ENCODE measurements at regions not wholly inside any gene's neighbourhood (a gene's known extent, or its start where the extent isn't known, plus 50 kb on each side); places are given as distances from the start of the nearest gene placed in this dataset.
"Not testable (repeated sequence)": the region's sequence is repeated elsewhere in the genome, so short reads cannot be mapped to it uniquely, and the experiment has no call there.

DNA sequence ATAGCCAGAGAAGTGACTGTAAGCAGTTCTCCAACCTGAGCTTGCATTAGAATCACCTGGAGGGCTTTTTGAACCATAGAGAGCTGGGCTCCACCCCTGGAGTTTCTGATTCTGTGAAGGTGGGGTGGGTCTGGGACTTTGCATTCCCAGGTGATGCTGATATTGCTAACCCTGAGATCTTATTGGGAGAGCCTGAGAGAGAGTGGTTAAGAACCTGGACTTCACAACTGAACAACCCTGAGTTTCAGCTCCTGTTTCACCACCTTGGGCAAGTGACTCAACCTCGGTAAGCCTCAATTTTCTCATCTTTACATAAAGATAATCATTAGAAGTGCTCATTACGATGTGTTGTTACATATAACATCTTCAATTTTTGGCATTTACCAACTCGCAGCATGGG, 498.6 kb downstream of the EBF1 start:
- DNase-seq: no peak

DNA sequence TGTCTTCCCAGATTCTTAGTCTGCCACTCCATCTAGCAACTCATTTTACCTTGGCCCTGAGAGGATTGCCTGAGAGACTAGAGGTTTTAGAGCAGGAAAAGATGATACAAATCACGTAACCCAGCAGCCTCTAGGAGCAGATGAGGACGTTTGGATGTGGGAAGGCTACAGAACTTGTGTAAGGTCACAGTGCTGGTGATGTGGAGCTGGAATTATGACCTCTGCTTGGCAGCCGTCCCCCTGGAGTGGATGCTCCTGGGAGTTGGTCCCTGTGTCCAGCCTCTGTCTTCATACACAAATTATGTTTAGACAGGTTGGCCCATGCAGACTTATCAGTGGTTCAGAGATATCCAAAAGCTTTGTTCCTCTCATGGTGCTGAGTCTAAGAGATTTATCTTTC, 499.0 kb downstream of the EBF1 start:
- DNase-seq: no peak

DNA sequence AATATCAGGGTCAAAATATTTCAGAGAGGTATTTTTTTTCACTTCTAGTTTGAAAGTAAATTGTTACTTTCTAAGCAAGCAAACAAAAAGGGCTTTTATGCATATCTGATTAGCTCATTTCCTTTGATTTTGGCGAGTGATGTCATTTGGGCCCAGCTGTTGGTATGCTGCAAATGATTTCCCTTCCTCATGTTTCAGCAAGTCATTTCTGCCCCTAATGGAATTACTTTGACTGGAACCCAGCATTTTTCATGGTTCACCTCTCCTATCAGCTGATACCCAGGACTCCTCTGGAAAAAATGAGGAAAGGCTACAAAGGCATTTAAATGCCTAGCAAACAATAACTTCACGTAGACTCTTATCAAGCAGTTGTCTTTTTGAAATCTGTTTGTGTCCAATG, 500.6 kb downstream of the EBF1 start:
- DNase-seq: no peak

DNA sequence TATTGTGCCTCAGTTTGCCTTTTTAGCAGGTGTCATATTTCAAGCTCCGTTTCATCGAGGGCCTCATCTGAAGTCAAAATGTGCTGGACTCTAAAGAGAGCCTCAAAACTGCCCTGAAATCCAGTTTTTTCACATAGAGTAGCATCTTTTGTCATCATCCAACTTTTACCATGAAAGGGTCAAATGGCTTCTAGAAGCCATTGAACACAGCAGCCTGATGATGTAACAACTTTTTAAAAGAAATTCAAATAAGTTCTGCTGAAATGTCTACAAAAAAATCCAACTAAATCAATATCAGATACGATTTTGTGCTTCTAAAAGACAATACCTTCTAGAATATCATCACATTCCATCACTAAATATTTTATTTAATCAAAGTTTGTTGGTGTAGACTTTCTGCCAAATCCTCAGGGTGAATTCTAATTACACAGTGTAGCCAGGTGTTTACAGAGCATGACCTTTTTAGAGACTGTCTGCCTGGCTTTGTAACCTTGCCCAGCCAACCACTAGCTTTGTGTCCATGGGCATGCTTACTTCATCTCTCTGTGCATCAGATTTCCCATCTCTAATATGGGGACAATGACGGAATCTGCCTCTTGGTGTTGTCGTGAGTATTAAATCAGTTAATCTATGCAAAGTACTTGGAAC, 505.0 kb downstream of the EBF1 start:
- DNase-seq: no peak

DNA sequence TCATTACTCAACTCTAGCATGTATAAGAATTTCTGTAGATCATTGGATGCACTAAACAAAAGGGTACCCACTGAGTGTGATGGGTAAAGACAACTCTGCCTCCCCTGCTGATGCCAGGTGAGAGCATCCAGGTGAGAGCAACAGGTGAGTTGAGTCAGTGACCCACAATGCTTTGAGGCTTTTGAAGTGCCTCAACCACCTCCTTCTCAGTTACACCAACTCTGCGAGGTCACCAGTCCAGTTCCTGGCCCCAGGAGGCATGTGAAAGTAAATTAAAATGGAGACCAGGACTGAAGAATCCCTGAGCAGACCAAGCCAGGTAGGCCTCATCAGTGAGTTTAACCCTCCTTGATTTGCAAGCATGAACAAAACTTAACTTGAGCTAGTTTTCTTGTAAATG, 505.8 kb downstream of the EBF1 start:
- no peak for DNase-seq

DNA sequence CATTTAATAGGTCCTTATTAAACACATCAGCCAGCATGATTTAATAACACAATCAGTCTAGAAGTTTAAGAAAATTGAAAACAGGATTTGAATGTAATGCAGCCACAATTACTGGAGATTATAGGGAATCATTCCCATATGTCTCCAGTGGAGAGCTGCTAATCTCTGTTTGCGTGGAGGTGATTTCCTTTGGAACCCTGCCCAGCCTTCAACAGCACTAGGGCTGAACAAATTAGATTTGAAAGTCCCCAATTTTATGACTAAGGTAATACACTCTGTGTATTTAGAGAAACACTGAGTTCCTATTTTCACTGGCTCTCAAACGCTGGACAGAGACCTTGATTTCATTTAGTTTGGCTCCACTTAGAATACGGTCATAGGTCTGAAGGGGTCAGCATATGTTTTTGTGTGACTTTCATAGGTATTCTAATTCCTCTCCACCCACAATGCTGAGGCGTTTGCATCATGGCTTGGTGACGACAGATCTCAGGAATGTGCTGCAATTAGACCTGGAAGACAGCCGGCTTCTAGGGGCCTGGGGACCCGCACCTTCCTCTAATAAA, 508.3 kb downstream of the EBF1 start:
- DNase-seq: no peak

DNA sequence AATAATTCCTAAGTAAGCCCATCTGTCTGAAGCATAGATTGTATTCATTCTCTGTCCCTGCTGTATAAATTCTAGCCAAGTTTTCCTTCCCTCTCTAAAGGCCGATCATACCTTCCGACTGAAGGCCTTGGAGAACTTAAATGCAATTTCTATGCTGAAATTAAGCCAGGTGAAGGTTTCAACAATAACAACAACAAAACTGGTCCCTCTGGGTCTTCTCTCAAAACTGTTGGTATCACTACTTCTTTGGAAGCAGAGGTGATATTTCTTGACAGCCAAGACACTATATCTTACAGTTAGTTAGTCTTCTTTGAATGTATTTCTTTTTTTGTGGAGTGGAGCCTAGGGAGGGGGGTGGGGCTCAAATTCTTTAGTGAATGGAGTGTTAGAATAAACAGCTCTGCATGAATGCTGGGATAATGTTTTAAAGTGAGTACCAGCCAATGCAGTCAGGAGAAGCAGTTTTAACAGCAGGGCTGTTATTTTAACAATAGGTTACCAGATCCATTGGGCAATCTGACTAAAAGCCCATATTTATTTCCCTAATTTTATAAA, 508.9 kb downstream of the EBF1 start:
- no peak for DNase-seq

DNA sequence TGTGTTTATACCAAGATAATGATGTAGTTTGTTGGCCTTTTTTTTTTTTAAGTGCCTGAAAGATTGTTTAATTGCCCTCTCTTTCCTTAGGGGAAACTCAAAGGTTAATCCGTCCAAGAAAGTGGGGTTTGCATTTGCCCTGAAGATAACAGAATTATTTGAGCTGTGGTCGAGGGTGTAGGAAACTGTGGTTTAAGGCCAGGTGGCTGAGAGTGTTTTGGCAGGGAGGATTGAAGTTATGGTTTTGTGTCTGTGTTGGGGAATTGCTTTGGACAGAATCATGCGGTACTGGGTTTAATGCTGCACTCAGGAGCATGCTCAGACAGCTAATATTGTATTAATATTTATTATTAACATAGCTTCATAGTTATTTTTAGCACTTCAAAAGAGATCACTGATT, 509.8 kb downstream of the EBF1 start:
- no peak for DNase-seq

DNA sequence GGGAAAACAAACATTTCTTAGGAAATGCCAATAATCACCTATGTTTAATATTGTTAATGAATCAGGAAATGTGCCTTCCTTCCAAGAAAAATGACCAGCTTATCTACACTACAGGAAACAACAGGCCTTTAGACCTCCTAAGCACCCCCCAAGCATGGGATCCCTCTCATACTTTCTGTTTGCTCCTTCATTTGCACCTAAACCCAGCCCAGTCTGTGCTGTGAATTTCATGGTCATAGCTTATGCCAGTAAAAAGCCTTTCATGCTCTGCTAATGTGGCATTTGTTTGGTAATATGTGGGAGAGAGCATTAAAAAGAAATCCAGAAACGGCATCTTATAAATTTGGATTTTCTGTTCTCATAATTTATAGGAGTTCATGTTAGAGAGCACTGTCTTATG, 511.1 kb downstream of the EBF1 start:
- DNase-seq: no peak

DNA sequence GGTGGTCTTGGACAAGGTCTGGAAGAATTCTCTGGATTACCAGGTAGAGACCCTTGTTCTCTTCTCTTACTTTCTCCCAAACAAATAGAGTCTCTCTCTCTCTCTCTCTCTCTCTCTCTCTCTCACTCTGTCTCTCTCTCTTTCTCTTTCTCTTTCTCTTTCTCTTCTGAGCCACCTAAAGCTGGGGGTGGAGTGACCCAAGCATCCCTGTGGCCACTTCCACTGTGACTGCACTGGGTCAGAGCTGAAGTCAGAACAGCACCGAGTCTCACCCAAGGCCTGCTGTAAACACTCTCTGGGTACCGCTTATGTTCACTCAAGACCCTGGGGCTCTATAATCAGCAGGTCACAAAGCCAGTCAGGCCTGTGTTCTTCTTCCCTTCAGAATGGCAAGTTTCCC, 513.7 kb downstream of the EBF1 start:
- no peak for DNase-seq

DNA sequence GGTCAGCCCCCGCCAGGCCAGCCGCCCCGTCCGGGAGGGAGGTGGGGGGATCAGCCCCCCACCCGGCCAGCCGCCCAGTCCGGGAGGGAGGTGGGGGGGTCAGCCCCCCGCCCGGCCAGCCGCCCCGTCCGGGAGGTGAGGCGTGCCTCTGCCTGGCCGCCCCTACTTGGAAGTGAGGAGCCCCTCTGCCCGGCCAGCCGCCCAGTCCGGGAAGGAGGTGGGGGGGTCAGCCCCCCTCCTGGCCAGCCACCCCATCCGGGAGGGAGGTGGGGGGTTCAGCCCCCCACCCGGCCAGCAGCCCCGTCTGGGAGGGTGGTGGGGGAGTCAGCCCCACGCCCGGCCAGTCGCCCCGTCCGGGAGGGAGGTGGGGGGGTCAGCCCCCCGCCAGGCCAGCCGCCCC, 517.0 kb downstream of the EBF1 start:
- DNase-seq: not testable (repeated sequence)

DNA sequence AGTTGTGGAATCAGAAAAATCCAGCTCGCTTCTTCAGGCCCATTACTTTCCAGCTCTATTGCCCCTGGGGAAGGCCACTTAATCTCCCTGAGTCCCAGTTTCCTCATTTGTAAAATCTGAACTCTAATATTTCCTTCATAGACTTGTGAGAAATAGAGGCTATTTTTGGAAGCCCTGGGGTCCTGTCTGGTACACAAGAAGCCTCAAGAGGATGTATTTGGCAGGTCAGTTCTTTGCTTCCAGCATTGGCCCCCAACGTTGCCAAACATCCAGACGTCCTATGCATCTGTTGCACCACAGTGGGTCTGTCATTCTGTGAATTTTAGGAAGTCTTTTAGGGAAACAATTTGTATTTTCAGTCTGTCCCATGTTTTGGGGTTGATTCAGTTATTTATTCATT, 525.9 kb downstream of the EBF1 start:
- no peak for DNase-seq

DNA sequence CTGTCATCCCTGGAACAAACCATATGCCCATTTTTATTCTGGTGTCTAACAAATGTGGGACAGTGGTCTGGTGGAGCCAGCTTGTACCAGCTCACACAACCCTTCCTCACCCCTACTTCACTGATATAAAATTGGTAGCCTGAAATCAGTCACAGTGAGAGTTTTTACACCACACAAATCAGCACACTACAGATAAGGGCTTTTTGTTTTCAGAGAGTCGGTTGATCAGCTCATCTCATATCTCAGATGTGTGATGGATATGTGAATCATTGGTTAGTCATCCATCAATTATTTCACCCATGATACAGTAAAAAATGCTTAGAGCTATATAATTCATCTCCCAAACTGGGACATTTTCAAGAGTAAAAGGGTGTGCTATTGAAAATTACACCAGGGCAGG, 529.2 kb downstream of the EBF1 start:
- no peak for DNase-seq

DNA sequence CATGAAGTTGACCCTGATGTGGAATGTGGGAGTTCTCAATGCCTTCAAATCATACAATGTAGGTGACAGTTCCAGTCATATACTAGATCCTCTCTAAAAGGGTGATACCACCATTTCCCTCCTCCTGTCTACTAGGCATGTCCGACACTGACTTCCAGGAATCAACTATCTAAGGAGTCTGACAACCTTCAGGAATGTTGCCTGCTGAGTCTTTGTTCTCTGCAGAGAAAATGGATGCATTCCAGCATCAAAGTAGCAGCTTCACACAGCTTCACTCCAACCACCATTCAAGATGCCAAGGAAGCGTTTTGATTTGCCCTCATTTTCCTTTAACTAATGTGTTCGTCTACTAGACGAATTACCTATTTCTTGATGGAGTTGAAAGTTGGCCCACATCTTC, 530.2 kb downstream of the EBF1 start:
- no peak for DNase-seq

DNA sequence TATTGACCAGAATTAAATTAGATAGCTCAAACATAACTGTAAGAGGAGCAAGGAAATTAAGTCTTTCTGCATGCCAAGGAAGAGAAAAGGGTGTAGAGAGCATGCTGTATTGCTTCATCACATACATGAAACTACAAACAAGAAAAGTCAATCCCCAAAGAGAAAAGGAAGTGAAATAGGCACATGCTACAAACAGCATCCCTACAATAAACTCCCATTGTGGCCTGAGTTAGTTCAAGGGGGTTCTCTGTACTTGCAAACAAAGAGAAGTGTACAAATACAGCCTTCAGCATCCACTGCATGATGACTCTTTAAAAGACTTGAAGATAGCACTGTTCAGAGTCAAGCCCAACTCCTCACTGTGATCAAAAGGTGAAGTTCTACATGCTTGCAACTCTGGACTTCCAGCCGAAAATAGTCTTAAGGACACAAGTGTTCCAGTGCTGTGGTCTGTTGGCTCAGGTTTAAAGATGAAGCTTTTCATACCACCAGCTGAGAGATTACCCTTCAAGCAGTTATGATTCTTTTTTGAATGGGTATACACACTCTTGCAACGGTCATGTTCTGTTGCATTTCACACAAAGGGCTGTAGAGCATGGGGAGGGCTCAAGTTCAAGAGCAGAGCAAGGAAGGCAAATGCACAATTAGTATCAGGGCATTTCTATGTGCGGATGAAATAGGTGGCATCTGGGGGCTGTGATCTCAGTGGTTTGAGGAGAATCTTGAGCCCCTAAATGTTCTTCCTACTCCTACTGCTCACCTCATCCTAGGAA, 534.5 kb downstream of the EBF1 start:
- DNase-seq: no peak

DNA sequence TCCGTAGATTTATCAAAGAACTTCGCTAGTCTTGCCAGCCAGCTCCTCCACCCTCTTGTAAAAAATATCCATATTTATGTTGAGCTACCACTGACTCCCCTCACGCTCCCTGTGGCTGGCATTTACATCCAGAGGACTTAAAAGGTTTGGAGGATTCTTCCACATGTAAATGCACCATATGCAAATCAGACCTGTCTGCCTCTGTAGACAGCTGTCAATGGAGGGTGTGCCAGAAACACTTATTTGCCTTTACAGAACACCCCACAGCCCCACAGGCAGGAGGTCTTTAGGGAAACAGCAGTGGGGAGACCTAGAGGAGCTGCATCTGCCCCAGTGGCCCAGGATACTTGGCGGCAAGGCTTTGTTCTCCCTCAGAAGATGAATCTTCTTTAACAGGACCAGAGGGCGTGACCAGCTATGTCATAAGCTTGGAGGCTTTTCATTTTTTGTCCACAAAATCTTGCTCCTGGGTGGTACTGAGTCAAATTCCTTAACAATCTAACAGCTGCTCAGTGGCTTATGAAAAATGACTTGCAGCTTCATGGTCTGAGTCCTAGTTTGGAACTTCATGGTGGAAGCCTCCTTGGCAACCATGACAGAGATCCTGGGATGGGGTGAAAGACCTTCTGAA, 535.8 kb downstream of the EBF1 start:
- no peak for DNase-seq

DNA sequence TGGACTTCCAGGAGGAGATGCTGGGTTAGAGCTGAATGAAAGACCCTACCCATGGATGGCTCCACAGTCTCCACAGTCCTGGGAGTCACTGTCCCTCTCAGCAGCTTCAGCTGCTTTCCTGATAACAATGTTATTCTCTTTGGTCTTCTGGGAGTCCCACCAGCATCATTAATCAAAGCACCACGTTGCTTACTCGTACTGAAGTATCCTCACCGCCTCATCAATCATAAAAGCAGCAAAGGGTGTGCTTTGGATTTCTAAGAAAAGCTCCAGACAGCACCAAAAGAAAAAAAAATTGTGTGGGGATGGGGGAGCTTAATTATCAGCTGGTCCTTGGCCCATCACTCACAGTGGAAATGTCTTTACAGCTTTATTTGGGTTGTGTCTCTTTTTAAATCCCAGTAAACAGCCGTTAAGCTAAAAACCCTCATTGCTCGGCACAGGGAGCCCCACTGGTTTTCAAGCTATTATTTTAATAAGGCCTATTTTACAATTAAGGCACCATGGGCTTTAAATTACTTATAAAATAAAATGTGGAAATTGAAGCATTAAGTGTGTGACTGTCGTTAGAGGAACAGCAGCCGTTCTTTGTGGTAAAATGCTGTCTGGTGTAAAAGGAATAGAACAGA, 538.0 kb downstream of the EBF1 start:
- no peak for DNase-seq

DNA sequence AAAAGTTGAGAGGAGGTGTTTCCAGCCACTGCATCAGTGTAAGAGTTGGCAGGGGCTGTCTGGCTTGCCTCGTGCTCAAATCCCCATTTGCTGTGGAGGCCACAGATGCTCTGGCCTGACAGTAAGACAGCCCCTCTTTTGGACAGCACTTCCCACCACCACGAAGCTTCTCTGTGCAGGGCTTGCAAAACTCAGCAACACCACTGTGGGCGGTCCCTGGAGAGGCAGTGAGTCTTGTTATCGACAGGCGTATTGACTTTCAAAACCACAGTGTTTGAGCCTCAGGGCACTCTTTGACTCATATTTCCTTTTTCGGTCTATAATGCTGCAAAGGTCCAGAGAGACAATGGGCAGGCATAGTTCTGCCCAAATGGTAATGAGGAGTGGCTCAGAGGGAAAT, 539.5 kb downstream of the EBF1 start:
- no peak for DNase-seq

DNA sequence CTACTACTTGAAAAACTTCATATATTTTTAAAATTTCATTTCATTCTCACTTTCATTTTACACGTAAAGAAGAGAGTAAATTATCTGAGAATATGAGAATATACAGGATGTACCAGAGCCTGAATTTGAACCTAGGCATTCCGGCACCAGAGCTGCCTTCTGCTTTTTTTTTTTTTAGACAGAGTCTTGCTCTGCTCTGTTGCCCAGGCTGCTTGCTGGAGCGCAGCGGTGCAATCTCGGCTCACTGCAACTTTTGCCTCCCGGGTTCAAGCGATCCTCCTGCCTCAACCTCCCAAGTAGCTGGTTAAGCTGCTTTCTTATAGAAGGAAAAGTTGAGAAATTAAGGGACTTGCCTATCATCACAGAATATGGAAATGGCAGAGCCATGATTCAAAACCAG, 540.1 kb downstream of the EBF1 start:
- no peak for DNase-seq

DNA sequence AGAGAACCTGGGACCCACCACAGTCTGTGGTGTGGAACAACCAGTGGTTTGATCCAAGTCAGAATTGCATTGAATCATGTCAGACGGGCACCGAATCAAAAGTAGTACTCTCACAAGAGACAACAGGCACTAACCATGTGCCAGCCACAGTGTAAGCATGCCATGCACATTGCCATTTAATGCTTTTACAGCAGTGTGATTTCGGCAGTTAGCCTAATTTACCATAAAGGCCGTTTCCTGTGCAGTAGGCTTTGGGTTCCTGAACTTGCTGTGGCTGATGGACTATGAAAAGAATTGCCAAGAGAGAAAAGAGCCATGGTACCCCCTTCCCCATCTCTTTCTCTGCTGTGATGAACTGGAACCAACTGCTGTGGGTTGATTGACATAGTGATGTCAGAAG, 540.6 kb downstream of the EBF1 start:
- no peak for DNase-seq

DNA sequence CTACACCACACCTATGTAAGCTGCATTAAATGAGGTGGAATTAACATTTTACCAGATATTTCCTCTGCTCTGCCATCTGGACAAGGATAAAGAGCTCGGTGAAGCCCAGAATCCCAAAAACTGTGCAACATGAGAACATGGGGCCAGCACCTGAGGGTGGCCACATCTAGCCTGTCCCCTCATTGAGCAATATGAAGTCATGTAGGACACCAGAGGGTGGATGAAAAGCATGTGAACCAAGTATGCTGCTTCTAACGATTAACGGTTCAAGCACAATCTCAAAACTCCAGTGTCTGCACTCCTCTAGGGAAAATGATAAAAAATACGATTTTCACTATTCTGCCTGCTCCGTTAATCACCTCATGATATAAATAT, 545.8 kb downstream of the EBF1 start:
- DNase-seq: no peak

DNA sequence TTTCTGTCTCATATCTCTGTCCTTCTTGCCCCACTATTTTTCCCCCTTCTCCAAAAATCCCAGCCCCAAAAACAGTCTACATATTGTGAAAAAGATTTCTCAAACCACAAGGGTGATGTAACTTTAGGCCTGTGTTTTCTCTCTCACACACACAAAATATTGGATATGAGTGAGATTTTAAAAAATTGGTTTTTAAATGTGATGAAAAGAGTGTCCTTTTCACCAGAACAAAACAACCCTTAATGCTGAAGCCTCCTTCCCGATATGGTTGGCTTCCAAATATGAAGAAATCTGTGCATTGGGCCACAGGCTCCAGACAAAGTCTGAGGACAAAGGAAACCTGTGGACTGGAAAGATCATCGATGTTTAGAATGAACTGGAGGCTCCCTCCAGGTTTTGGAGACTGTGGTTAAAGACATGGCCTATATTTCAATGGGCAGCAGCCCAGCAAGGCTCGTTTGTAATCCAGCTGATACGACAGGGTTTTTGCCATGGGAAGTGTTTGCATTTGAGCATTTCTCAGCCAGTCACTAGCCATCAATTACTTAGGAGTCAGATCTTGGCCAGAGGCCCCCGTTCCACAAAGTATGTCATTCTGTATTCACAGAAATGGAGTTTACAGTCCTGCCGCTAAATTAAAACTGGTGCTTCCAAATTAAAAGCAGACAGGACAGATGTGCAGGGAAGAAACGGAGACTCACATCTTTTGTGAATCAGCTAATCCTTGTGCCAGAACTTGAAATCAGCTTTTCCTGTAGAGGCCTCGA, 546.3 kb downstream of the EBF1 start:
- DNase-seq: no peak

DNA sequence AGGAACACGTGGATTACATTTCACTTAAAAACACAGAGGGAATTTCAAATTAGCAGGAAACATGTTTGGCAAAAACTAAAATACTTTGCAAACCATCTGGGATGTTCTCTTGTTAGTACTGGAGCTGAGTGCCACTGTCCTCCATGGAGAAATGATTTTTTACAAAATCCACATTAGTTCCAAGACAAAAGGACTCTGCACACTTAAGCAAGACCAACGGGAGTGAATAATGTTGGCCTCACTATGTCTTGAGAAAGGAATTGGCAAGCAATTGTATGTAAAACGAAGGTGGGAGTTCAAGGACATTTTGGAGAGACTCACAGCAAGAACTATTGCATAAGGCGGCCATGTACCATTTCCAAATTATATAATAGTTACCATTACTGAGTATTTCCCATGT, 547.5 kb downstream of the EBF1 start:
- no peak for DNase-seq
